Right ventricle myocardium superior (tissue), 1 donor: ENCODE measurements at regions not wholly inside any gene's neighbourhood (a gene's known extent, or its start where the extent isn't known, plus 50 kb on each side); places are given as distances from the start of the nearest gene placed in this dataset.
"Not testable (repeated sequence)": the region's sequence is repeated elsewhere in the genome, so short reads cannot be mapped to it uniquely, and the experiment has no call there.

ENCODE experiments used
- ATAC-seq: fragments of 200-7000 bp; cut with Tn5 transposase; one replicate; pipeline ENCODE4 v1.9.1; 2020; ENCODE audit warnings: mild to moderate bottlenecking; ENCODE audit not compliant: poor library complexity
- DNase-seq: peaks from one replicate; pipeline ENCODE4 v3.0.0-alpha.2; 2020
- intact Hi-C: fragments of 100-400 bp; cut with DNase I; formaldehyde crosslinking; loops from one replicate; pipeline ENCODE4 v1.11.2; 2022
- donor health status: DM: no; HTN: yes; CAD: no; lungs with severe emphysema.

GRCh38 chr15:69908590-69909420 lies 188.9 kb downstream of the TLE3 start:
- ATAC-seq = no peak
- intact Hi-C loops = no loop called here
- DNase-seq = no peak

GRCh38 chr15:69909719-69910444 lies 187.8 kb downstream of the TLE3 start:
- intact Hi-C loops = no loop called here
- no peak for ATAC-seq

GRCh38 chr15:69910514-69910913 lies 187.2 kb downstream of the TLE3 start:
- intact Hi-C loops = no loop called here
- ATAC-seq (no peak), DNase-seq (no peak)

More at GRCh38 chr15:69909719-69910444, 187.8 kb downstream of the TLE3 start:
- DNase-seq = no peak

- intact Hi-C loops = no loop called here
- DNase-seq (no peak), ATAC-seq (no peak)
Measured at GRCh38 chr15:69912116-69912515, 185.6 kb downstream of the TLE3 start.

GRCh38 chr15:69914040-69914439 lies 183.7 kb downstream of the TLE3 start:
- DNase-seq = no peak
- ATAC-seq = no peak
- intact Hi-C loops = no loop called here

- DNase-seq (no peak), ATAC-seq (no peak)
- intact Hi-C loops = no loop called here
Measured at GRCh38 chr15:69914960-69915359, 182.8 kb downstream of the TLE3 start.

- DNase-seq = no peak
- intact Hi-C loops = no loop called here
- no peak for ATAC-seq
Measured at GRCh38 chr15:69916169-69916785, 181.4 kb downstream of the TLE3 start.

- intact Hi-C loops = no loop called here
- DNase-seq = no peak
- ATAC-seq = no peak
Measured at GRCh38 chr15:69917056-69917455, 180.7 kb downstream of the TLE3 start.

GRCh38 chr15:69919816-69920215 lies 177.9 kb downstream of the TLE3 start:
- no peak for DNase-seq
- intact Hi-C loops = no loop called here
- ATAC-seq = no peak

- ATAC-seq = no peak
- intact Hi-C loops = no loop called here
- DNase-seq = no peak
Measured at GRCh38 chr15:69920221-69920620, 177.5 kb downstream of the TLE3 start.

GRCh38 chr15:69921626-69922619 lies 175.8 kb downstream of the TLE3 start:
- DNase-seq (no peak), ATAC-seq (no peak)
- intact Hi-C loops = no loop called here

- intact Hi-C loops = no loop called here
- DNase-seq (no peak), ATAC-seq (no peak)
Measured at GRCh38 chr15:69924531-69924930, 173.2 kb downstream of the TLE3 start.

GRCh38 chr15:69926006-69926405 lies 171.7 kb downstream of the TLE3 start:
- DNase-seq = no peak
- no peak for ATAC-seq
- intact Hi-C loops = no loop called here

- intact Hi-C loops = no loop called here
- no peak for DNase-seq
- no peak for ATAC-seq
Measured at GRCh38 chr15:69926721-69927120, 171.0 kb downstream of the TLE3 start.

- intact Hi-C loops, DNase-seq, ATAC-seq: not testable (repeated sequence)
Measured at GRCh38 chr15:69928890-69929289, 168.8 kb downstream of the TLE3 start.

- DNase-seq (no peak), ATAC-seq (no peak)
- intact Hi-C loops = no loop called here
Measured at GRCh38 chr15:69929905-69930630, 167.6 kb downstream of the TLE3 start.

- DNase-seq (no peak), ATAC-seq (peak; percentile 49)
- intact Hi-C loops = no loop called here
Measured at GRCh38 chr15:69930754-69931153, 167.0 kb downstream of the TLE3 start.

GRCh38 chr15:69931156-69931555 lies 166.6 kb downstream of the TLE3 start:
- no peak for DNase-seq
- peak; percentile 93 for ATAC-seq
- intact Hi-C loops = no loop called here
